ENCODE measurements at regions not wholly inside any gene's neighbourhood (a gene's known extent, or its start where the extent isn't known, plus 50 kb on each side); places are given as distances from the start of the nearest gene placed in this dataset.

- no peak for TF ChIP-seq TAF1 (IDR thresholded peaks at IDR 0.05; ENCODE audit: low read depth, low read length)
- no peak for TF ChIP-seq POLR2AphosphoS5 (IDR thresholded peaks at IDR 0.05; ENCODE audit: low read depth, low read length)
- TF ChIP-seq PAX5 (IDR thresholded peaks at IDR 0.05; ENCODE audit: insufficient read depth, low read length, severe bottlenecking) = no peak
- TF ChIP-seq SPI1 (IDR thresholded peaks at IDR 0.05; ENCODE audit: low read depth, low read length) = no peak
- no peak for TF ChIP-seq POLR2A (IDR thresholded peaks at IDR 0.05; ENCODE audit: low read depth, low read length)
- TF ChIP-seq POU2F2 (IDR thresholded peaks at IDR 0.05; ENCODE audit: low read depth, low read length) = no peak
- FAIRE-seq (no peak), DNase-seq (ENCODE audit: insufficient read length, low spot score) (no peak)
Measured at GRCh38 chr2:120432293-120432975, 86.5 kb downstream of the INHBB start.

GRCh38 chr2:120432976-120433815, 87.3 kb downstream of the INHBB start:
- DNase-seq (ENCODE audit: insufficient read length, low spot score) (no peak), FAIRE-seq (no peak)
- TF ChIP-seq POU2F2 (IDR thresholded peaks at IDR 0.05; ENCODE audit: low read depth, low read length) = no peak
- TF ChIP-seq SPI1 (IDR thresholded peaks at IDR 0.05; ENCODE audit: low read depth, low read length) = no peak
- no peak for TF ChIP-seq PAX5 (IDR thresholded peaks at IDR 0.05; ENCODE audit: insufficient read depth, low read length, severe bottlenecking)
- no peak for TF ChIP-seq POLR2A (IDR thresholded peaks at IDR 0.05; ENCODE audit: low read depth, low read length)
- no peak for TF ChIP-seq POLR2AphosphoS5 (IDR thresholded peaks at IDR 0.05; ENCODE audit: low read depth, low read length)
- TF ChIP-seq TAF1 (IDR thresholded peaks at IDR 0.05; ENCODE audit: low read depth, low read length) = no peak

- TF ChIP-seq POLR2A (IDR thresholded peaks at IDR 0.05; ENCODE audit: low read depth, low read length) (no peak), PAX5 (IDR thresholded peaks at IDR 0.05; ENCODE audit: insufficient read depth, low read length, severe bottlenecking) (no peak), SPI1 (IDR thresholded peaks at IDR 0.05; ENCODE audit: low read depth, low read length) (no peak), POLR2AphosphoS5 (IDR thresholded peaks at IDR 0.05; ENCODE audit: low read depth, low read length) (no peak), TAF1 (IDR thresholded peaks at IDR 0.05; ENCODE audit: low read depth, low read length) (no peak)
- DNase-seq (ENCODE audit: insufficient read length, low spot score) = no peak
- FAIRE-seq = no peak
Measured at GRCh38 chr2:120433816-120434290, 87.9 kb downstream of the INHBB start.

GRCh38 chr2:120434492-120435308, 88.8 kb downstream of the INHBB start:
- FAIRE-seq (no peak), DNase-seq (ENCODE audit: insufficient read length, low spot score) (no peak)
- TF ChIP-seq TAF1 (IDR thresholded peaks at IDR 0.05; ENCODE audit: low read depth, low read length) (no peak), POLR2A (IDR thresholded peaks at IDR 0.05; ENCODE audit: low read depth, low read length) (no peak), POLR2AphosphoS5 (IDR thresholded peaks at IDR 0.05; ENCODE audit: low read depth, low read length) (no peak), POU2F2 (IDR thresholded peaks at IDR 0.05; ENCODE audit: low read depth, low read length) (no peak), SPI1 (IDR thresholded peaks at IDR 0.05; ENCODE audit: low read depth, low read length) (no peak), PAX5 (IDR thresholded peaks at IDR 0.05; ENCODE audit: insufficient read depth, low read length, severe bottlenecking) (no peak)

GRCh38 chr2:120435671-120436459, 89.9 kb downstream of the INHBB start:
- TF ChIP-seq POU2F2 (IDR thresholded peaks at IDR 0.05; ENCODE audit: low read depth, low read length) (no peak), POLR2AphosphoS5 (IDR thresholded peaks at IDR 0.05; ENCODE audit: low read depth, low read length) (no peak), TAF1 (IDR thresholded peaks at IDR 0.05; ENCODE audit: low read depth, low read length) (no peak), SPI1 (IDR thresholded peaks at IDR 0.05; ENCODE audit: low read depth, low read length) (no peak), POLR2A (IDR thresholded peaks at IDR 0.05; ENCODE audit: low read depth, low read length) (no peak), PAX5 (IDR thresholded peaks at IDR 0.05; ENCODE audit: insufficient read depth, low read length, severe bottlenecking) (no peak)
- FAIRE-seq = no peak
- no peak for DNase-seq (ENCODE audit: insufficient read length, low spot score)

GRCh38 chr2:120436460-120436739, 90.5 kb downstream of the INHBB start:
- DNase-seq (ENCODE audit: insufficient read length, low spot score) (no peak), FAIRE-seq (no peak)
- TF ChIP-seq POLR2AphosphoS5 (IDR thresholded peaks at IDR 0.05; ENCODE audit: low read depth, low read length) = no peak
- no peak for TF ChIP-seq PAX5 (IDR thresholded peaks at IDR 0.05; ENCODE audit: insufficient read depth, low read length, severe bottlenecking)
- no peak for TF ChIP-seq SPI1 (IDR thresholded peaks at IDR 0.05; ENCODE audit: low read depth, low read length)

GRCh38 chr2:120436885-120437603, 91.1 kb downstream of the INHBB start:
- DNase-seq (ENCODE audit: insufficient read length, low spot score) = peak; percentile 52

GRCh38 chr2:120437604-120438000, 91.7 kb downstream of the INHBB start:
- FAIRE-seq (no peak), DNase-seq (ENCODE audit: insufficient read length, low spot score) (no peak)
- TF ChIP-seq SPI1 (IDR thresholded peaks at IDR 0.05; ENCODE audit: low read depth, low read length) (no peak), POLR2A (IDR thresholded peaks at IDR 0.05; ENCODE audit: low read depth, low read length) (no peak), POU2F2 (IDR thresholded peaks at IDR 0.05; ENCODE audit: low read depth, low read length) (no peak), POLR2AphosphoS5 (IDR thresholded peaks at IDR 0.05; ENCODE audit: low read depth, low read length) (no peak), TAF1 (IDR thresholded peaks at IDR 0.05; ENCODE audit: low read depth, low read length) (no peak), PAX5 (IDR thresholded peaks at IDR 0.05; ENCODE audit: insufficient read depth, low read length, severe bottlenecking) (no peak)

More at GRCh38 chr2:120436885-120437603, 91.1 kb downstream of the INHBB start:
- FAIRE-seq = peak; percentile 35
- no peak for TF ChIP-seq POU2F2 (IDR thresholded peaks at IDR 0.05; ENCODE audit: low read depth, low read length)
- no peak for TF ChIP-seq POLR2A (IDR thresholded peaks at IDR 0.05; ENCODE audit: low read depth, low read length)
- TF ChIP-seq TAF1 (IDR thresholded peaks at IDR 0.05; ENCODE audit: low read depth, low read length) = no peak
- no peak for TF ChIP-seq SPI1 (IDR thresholded peaks at IDR 0.05; ENCODE audit: low read depth, low read length)
- no peak for TF ChIP-seq POLR2AphosphoS5 (IDR thresholded peaks at IDR 0.05; ENCODE audit: low read depth, low read length)
- TF ChIP-seq PAX5 (IDR thresholded peaks at IDR 0.05; ENCODE audit: insufficient read depth, low read length, severe bottlenecking) = no peak

Measured in GM12891 (cell line).